Fibroblast of the aortic adventitia (primary cell): ENCODE measurements at regions not wholly inside any gene's neighbourhood (a gene's known extent, or its start where the extent isn't known, plus 50 kb on each side); places are given as distances from the start of the nearest gene placed in this dataset.

Experiments
- DNase-seq: peaks from one replicate; pipeline ENCODE4 v3.0.0-alpha.2; 2010; ENCODE audit warnings: low read depth
- H3K4me3 ChIP-seq: 2 replicates; pipeline ENCODE4 v1.5.1; 2011; ENCODE audit warnings: low read depth, mild to moderate bottlenecking, control low read depth, low read length, moderate library complexity
- CTCF ChIP-seq: IDR thresholded peaks from 2 replicates; pipeline ENCODE4 v1.5.1; 2011; ENCODE audit warnings: mild to moderate bottlenecking, low read length, control low read depth, inconsistent platforms; ENCODE audit not compliant: insufficient read depth

GRCh38 chr4:112767386-112767785 is 130.4 kb downstream of the LARP7 start:
- DNase-seq = no peak
- no peak overlapping the region for H3K4me3 ChIP-seq
- TF ChIP-seq CTCF = no peak

DNA sequence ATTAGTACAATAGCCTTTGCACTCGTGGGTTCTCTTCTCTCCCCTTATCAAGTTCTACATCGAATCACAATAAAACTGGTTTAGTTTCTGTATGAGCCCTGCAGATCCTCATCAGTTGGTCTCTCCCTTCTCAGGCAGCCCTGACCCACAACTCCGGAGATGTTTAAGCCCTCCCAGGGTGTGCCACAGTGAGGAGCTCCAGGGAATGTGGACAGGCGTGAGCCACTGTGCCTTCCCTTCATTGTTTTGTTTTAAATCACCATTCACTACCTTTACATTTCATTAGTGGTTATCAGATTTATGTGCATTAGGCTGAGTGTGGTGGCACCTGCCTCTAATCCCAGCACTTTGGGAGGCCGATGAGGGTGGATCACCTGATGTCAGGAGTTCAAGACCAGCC is 133.2 kb downstream of the LARP7 start:
- H3K4me3 ChIP-seq = no peak overlapping the region
- DNase-seq = no peak
- TF ChIP-seq CTCF = no peak

- DNase-seq = no peak
These were observed 138.9 kb downstream of the LARP7 start for GRCh38 chr4:112775801-112776200.

DNA sequence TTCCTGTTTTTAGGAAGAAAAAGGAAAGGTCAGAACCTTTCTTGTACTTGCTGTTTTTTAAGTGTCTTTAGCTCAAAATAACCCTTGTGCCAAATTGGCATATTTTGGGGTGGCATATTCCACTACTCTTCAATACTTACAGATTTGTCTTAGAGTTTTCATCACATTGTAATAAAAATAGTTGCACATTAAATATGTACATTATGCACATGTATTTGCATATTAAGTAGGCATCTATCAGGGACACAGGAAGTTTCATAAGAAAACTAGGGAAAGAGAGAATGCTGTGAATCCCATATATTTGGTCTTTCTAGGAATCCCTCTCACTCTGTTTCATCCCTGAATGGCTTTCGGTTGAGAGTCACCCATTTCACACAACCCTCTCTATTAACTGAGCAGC is 139.6 kb downstream of the LARP7 start:
- no peak overlapping the region for H3K4me3 ChIP-seq
- TF ChIP-seq CTCF = no peak
- no peak for DNase-seq

More at GRCh38 chr4:112775801-112776200, 138.9 kb downstream of the LARP7 start:
- no peak for TF ChIP-seq CTCF
- no peak overlapping the region for H3K4me3 ChIP-seq

DNA sequence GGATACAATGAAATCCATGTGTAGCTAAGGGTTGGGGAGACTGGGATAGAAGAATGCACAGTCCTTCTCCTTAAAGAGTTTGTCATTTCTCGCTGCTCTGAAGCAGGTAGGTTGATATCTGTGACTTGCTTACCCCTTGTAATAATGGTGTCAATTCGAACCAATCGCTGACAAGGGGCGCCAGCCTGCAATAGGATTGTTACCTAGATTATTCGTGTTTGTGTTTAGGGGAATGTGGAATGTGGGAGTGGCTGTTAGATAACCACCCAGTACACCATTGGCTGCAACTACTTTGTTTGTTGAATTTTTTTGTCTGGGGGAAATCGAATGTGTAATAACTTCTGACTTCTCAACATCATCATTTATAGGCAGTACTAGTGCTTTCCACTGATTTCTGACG is 141.6 kb downstream of the LARP7 start:
- no peak for TF ChIP-seq CTCF
- no peak for DNase-seq

GRCh38 chr4:112793033-112793432 is 156.1 kb downstream of the LARP7 start:
- no peak overlapping the region for H3K4me3 ChIP-seq
- no peak for TF ChIP-seq CTCF
- DNase-seq = no peak

More for the DNA sequence above, 141.6 kb downstream of the LARP7 start:
- H3K4me3 ChIP-seq = no peak overlapping the region

DNA sequence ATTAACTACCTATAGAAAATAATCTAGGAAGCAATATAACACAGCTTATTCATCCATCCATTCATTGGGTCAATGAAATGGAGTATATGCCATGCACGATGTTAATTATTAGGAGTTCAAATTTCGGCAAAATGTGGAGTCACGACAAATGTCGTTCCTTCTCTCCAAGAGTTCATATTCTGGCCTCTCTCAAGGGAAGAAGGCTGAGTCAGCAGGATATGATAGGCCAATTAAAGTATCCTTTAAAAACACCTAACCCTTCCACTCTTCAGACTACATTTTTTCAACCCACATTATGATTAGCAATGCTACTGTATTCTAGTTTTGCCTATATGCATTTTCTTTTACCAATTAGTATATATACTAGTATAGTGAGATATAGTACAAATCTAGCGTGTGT is 163.1 kb downstream of the LARP7 start:
- no peak for DNase-seq
- TF ChIP-seq CTCF = no peak
- no peak overlapping the region for H3K4me3 ChIP-seq
